ENCODE measurements at regions not wholly inside any gene's neighbourhood (a gene's known extent, or its start where the extent isn't known, plus 50 kb on each side); places are given as distances from the start of the nearest gene placed in this dataset.

- no peak for DNase-seq
Measured at GRCh38 chr13:84417416-84417815, 535.1 kb upstream of the SLITRK1 start.

GRCh38 chr13:84413016-84413415, 530.7 kb upstream of the SLITRK1 start:
- DNase-seq = no peak

- DNase-seq = no peak
Measured at GRCh38 chr13:84405286-84405685, 523.0 kb upstream of the SLITRK1 start.

GRCh38 chr13:84400706-84401105, 518.4 kb upstream of the SLITRK1 start:
- DNase-seq = no peak

- no peak for DNase-seq
Measured at GRCh38 chr13:84399320-84400085, 517.2 kb upstream of the SLITRK1 start.

GRCh38 chr13:84393981-84394625, 511.8 kb upstream of the SLITRK1 start:
- DNase-seq = no peak

- DNase-seq = no peak
Measured at GRCh38 chr13:84380866-84381265, 498.6 kb upstream of the SLITRK1 start.

GRCh38 chr13:84377106-84377505, 494.8 kb upstream of the SLITRK1 start:
- DNase-seq = no peak

GRCh38 chr13:84366506-84366905, 484.2 kb upstream of the SLITRK1 start:
- no peak for DNase-seq

GRCh38 chr13:84362777-84363176, 480.5 kb upstream of the SLITRK1 start:
- no peak for DNase-seq

GRCh38 chr13:84360822-84361221, 478.5 kb upstream of the SLITRK1 start:
- DNase-seq = no peak

- no peak for DNase-seq
Measured at GRCh38 chr13:84358601-84359000, 476.3 kb upstream of the SLITRK1 start.

- no peak for DNase-seq
Measured at GRCh38 chr13:84352946-84353345, 470.7 kb upstream of the SLITRK1 start.

GRCh38 chr13:84339456-84339855, 457.2 kb upstream of the SLITRK1 start:
- no peak for DNase-seq

GRCh38 chr13:84332346-84332745, 450.1 kb upstream of the SLITRK1 start:
- no peak for DNase-seq

- no peak for DNase-seq
Measured at GRCh38 chr13:84315527-84315926, 433.3 kb upstream of the SLITRK1 start.

GRCh38 chr13:84303035-84303434, 420.8 kb upstream of the SLITRK1 start:
- no peak for DNase-seq

- no peak for DNase-seq
Measured at GRCh38 chr13:84297251-84297650, 415.0 kb upstream of the SLITRK1 start.

- DNase-seq = no peak
Measured at GRCh38 chr13:84296401-84296800, 414.1 kb upstream of the SLITRK1 start.

GRCh38 chr13:84294576-84294975, 412.3 kb upstream of the SLITRK1 start:
- no peak for DNase-seq

- no peak for DNase-seq
Measured at GRCh38 chr13:84290386-84290785, 408.1 kb upstream of the SLITRK1 start.

- no peak for DNase-seq
Measured at GRCh38 chr13:84279166-84279565, 396.9 kb upstream of the SLITRK1 start.

- no peak for DNase-seq
Measured at GRCh38 chr13:84272877-84273562, 390.7 kb upstream of the SLITRK1 start.
